WI38 (cell line): ENCODE measurements at regions not wholly inside any gene's neighbourhood (a gene's known extent, or its start where the extent isn't known, plus 50 kb on each side); places are given as distances from the start of the nearest gene placed in this dataset.

Source experiments
- H3K4me3 ChIP-seq: 2 replicates; pipeline ENCODE4 v1.5.1; 2011; ENCODE audit warnings: low read depth, mild to moderate bottlenecking, control low read depth, low read length
- CTCF ChIP-seq: IDR thresholded peaks from 2 replicates; pipeline ENCODE4 v1.5.1; 2012; ENCODE audit warnings: low read depth, mild to moderate bottlenecking, control low read depth, low read length

DNA sequence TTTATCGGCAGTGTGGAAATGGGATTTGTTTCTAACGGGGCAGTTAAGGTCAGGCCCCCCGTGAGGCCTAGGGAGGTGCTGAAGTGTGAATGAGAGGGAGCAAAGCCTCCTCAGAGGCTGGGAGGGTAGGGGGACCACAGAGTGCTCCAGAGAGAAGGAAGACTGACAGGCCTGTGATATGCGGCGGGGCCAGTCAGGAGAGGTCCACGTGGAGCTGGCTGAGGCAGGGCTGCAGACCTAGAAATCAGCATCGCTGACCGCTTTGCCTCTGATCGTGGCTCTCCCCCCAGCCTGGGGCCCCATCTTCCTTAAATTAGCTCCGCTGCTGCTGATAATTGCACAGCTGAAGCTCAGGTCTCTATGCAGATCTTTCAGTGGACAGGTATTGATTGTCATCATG lies 240.8 kb upstream of the PWP1 start:
- H3K4me3 ChIP-seq, result no peak overlapping the region
- no peak for TF ChIP-seq CTCF

DNA sequence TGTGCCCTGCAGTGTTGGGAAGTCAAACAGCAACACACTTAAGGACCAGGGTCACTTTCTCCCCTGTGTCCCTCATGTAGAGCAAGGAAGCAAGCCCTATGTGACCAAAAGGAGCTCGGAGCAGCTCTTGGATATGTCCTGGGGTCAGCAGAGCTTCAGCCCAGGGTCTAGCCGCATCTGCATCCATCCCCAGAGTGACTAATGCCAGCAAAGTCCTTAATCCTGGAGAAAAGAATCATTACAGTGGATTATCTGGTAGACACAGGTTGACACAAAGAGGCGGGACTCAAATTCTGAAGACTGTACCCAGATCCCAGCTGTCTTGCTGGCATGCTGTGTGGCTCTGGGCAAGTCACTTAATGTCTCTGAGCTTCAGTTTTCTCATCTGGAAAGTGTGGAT lies 239.1 kb upstream of the PWP1 start:
- no peak overlapping the region for H3K4me3 ChIP-seq
- no peak for TF ChIP-seq CTCF

DNA sequence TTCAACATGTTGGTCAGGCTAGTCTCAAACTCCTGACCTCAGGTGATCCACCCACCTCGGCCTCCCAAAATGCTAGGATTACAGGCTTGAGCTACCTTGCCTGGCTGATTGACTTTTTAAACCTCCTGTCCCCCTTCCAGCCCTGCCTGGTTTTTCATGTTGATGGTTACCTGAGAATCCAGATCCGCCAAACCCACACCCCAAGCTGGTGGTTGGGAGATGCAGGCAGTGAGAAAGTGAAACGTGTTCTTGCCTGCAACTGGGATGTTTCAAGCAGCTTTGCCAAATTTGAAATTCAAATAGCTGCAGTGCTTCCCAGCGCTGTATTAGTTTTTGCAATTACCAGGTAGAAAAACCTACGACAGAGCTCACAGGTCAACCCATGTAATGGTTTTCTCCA lies 238.3 kb upstream of the PWP1 start:
- no peak for TF ChIP-seq CTCF

GRCh38 chr12:107448198-107448597 lies 237.4 kb upstream of the PWP1 start:
- no peak overlapping the region for H3K4me3 ChIP-seq
- peak; percentile 59 for TF ChIP-seq CTCF

More for the DNA sequence above, 238.3 kb upstream of the PWP1 start:
- no peak overlapping the region for H3K4me3 ChIP-seq

DNA sequence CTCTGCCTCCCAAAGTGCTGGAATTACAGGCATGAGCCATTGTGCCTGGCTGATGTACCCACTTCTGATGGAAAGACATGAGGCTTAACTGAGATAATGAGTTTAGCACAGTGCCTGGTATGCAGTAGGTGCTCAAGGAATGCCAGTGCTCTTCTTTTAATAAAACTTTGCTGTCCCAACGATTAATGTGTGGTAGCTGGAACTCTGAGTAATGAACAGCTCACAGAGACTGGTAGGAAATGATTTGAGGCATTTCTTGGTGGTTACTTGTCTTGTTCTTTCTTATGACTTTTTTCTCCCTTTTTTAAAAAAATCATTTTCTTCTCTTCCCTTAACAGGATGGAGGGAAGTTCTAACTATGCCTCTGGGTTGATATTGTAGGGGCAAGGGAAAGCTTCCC lies 235.7 kb upstream of the PWP1 start:
- no peak overlapping the region for H3K4me3 ChIP-seq
- no peak for TF ChIP-seq CTCF

GRCh38 chr12:107450541-107450940 lies 235.1 kb upstream of the PWP1 start:
- no peak overlapping the region for H3K4me3 ChIP-seq
- no peak for TF ChIP-seq CTCF

DNA sequence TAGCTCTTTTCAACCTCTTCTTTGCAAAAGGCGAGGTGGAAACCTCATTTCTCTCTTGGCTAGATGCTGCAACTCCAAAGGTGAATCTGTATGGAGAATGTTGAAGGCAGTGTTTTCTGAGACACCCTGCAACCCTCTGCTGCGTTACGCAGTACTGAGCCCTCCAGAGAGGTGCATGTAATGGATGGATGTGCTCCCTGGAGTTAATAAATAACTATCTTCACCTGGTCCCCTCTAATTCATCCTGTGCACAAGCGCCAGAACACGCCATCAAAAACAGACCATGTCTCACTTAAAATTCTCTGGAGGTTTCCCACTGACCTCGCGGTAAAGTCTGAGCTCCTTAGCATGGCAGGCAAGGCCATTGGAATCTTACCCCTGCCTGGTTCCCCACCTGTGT lies 234.4 kb upstream of the PWP1 start:
- no peak for TF ChIP-seq CTCF
- no peak overlapping the region for H3K4me3 ChIP-seq
